HG03196 (cell line): ENCODE measurements at regions not wholly inside any gene's neighbourhood (a gene's known extent, or its start where the extent isn't known, plus 50 kb on each side); places are given as distances from the start of the nearest gene placed in this dataset.
"Not testable (repeated sequence)": the region's sequence is repeated elsewhere in the genome, so short reads cannot be mapped to it uniquely, and the experiment has no call there.

Experiments
- ATAC-seq: cut with Tn5 transposase; IDR thresholded peaks from one replicate; pipeline ENCODE4 v1.9.1; 2021; ENCODE audit not compliant: unreplicated experiment

DNA sequence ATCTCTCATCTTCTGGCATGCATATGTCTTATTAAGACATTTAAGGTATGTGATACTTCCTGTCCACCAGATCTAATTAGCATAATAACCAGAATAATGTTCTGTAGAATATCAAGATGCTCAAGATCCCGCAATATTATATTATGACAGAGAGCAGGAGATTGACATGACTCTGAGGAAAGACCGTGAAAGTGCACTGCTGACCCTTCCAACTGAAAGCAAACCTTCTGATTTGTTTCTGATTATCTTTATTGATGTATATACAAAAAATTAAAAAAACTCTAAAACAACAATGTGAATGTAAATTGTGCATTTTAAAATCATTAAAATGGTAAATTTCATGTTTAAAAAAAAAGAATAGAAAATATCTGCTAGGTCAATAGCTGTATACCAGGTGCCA, 184.4 kb upstream of the TMEM45B start:
- ATAC-seq, result no peak

DNA sequence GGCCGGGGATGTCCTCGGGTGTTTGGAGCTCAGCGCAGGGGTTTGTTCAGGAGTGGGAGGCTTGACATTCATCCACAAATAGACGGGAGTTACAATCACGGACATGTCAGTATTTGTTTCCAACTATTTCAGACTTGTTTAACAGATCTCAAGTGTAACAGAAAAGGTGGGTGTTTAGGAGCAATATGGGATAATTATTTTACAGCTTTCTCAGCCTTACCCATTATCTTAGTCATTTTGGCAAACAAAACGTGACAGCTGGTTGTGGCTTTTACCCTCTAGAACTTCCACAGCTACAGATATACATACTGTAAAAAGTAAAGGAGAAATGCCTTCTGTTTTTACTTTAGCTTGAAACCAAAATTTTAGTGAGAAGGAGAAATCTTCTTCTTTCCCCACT, 178.7 kb upstream of the TMEM45B start:
- no peak for ATAC-seq

- no peak for ATAC-seq
These were observed 178.2 kb upstream of the TMEM45B start for GRCh38 chr11:129637473-129637872.

DNA sequence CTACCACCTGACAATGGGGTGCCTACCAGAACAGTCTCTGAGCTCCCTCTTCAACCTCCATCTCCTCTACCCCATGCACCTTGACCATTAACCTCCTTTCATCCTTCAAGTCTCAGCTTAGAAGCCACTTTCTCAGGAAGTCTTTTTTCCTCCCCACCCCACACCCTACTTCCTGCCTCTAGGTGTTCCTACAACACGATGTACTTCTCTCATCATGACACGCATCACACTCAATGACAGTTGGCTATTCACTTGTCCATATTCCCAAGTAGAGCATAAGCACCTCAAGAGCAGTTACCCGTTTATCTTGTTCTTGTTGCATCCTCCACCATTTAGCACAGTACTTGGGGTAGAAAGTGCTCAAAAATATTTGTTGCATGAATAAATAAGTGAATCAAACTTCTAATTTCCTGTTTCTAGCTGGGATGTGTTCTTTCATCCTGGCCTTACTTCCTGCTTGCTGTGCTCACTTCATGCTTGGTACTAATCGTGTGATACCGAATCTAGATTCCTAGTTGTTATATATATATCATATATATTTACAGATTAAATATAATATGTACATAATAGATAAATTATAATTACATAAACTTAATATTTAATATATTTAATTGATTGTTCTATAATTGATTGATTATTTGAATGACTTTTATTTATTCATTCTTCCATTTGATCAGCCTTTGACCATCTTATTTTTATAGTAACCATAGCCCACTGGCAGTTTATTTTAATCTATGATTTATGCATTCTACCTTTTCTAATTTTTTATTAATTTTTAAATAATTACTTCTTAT, 177.5 kb upstream of the TMEM45B start:
- ATAC-seq, result no peak

DNA sequence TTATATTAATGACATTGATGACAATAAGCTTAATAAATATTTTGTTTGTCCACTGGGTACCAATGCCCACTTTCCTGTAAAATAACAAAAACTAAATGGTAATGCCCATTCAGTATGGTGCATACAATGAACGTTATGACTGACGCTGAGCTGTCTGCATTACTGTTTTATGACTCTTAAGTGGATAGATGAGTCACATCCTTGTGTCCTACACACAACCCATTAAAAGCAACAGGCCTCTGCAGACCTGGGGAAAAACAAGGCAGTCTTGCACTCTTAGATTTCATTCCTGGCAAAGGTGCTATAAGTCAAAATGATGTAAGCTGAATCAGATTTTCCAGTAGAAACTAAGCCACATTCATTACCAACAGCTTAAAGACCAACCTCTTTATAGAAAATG, 176.3 kb upstream of the TMEM45B start:
- ATAC-seq, result no peak

GRCh38 chr11:129640671-129641070, 175.0 kb upstream of the TMEM45B start:
- ATAC-seq, result no peak

GRCh38 chr11:129643031-129643721, 172.5 kb upstream of the TMEM45B start:
- no peak for ATAC-seq

GRCh38 chr11:129644326-129644725, 171.3 kb upstream of the TMEM45B start:
- ATAC-seq, result no peak

DNA sequence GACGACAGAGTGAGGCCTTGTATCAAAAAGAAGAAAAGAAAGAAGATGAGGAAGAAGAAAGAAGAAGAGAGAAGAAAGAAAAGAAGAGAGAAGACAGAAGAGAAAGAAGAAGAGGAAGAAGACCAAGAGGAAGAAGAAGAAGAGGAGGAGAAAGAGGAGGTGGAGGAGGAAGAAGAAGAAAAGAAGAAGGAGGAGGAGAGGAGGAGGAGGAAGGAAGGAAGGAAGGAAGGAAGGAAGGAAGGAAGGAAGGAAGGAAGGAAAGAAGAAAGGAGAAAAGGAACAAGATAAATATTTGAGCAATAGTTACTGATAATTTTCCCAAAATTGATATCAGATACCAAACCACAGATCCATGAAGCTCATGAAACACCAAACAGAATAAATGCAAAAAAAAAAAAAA, 169.7 kb upstream of the TMEM45B start:
- no peak for ATAC-seq

DNA sequence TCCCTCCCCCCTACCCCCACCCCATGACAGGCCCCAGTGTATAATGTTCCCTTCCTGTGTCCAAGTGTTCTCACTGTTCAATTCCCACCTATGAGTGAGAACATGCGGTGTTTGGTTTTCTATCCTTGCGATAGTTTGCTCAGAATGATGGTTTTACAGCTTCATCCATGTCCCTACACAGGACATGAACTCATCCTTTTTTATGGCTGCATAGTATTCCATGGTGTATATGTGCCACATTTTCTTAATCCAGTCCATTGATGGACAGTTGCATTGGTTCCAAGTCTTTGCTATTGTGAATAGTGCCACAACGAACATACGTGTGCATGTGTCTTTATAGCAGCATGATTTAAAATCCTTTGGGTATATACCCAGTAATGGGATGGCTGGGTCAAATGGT, 165.6 kb upstream of the TMEM45B start:
- not testable (repeated sequence) for ATAC-seq

- ATAC-seq, result no peak
These were observed 162.8 kb upstream of the TMEM45B start for GRCh38 chr11:129652835-129653234.

- no peak for ATAC-seq
These were observed 160.3 kb upstream of the TMEM45B start for GRCh38 chr11:129655247-129655832.

- ATAC-seq, result no peak
These were observed 157.7 kb upstream of the TMEM45B start for GRCh38 chr11:129657866-129658525.

GRCh38 chr11:129658526-129658867, 157.2 kb upstream of the TMEM45B start:
- no peak for ATAC-seq

DNA sequence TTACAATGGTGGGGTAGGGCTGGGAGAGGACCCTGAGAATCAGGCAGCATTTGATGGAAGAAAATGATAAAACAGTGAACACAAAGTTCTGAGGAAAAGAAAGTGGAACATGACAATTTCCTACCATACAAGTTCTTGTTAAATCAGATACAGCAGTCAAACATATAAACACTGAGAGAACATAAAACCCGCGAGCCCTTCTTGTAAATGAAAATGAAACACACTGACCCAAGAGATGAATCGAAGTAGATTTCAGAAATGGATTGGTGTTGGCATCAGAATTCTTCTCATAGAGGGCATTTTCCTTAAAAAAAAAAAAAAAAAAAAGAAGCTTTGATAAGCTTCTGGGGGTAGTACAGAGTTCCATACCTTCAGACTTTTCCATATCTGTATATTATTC, 134.7 kb upstream of the TMEM45B start:
- no peak for ATAC-seq

DNA sequence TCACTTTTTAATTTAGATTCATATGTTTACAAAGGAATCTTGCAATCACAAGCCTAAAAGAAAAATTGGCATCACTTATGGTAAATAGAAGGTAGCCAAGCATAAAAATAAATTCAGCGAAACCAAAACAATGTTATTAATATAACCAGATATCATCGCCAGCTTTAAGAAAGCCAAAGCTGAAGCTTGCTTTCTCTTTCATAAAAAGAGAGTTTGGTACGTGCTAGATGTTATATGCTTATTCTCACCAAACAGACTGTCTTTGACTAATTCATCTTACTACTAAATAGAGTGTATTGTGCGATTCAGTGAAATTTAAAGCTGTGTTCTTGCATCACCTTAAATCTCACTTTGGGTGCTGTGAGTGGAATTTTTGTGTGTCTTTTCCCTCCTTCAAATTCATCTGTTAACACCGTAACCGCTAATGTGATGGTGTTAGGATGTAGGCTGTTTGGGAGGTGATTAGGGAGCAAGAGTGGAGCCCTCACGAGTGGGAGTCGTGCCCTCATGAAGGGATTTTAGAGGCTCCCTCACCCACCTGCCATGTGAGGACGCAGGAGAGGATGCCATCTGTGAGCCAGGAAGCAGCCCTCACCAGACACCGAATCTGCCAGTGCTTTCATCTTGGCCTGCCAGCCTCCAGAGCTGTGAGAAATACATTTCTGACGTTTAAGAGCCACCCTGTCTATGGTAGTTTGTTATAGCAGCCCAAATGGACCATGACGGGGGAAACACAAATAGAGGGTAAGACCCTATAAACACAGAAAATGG, 134.1 kb upstream of the TMEM45B start:
- ATAC-seq, result no peak

GRCh38 chr11:129686269-129686668, 129.4 kb upstream of the TMEM45B start:
- no peak for ATAC-seq

DNA sequence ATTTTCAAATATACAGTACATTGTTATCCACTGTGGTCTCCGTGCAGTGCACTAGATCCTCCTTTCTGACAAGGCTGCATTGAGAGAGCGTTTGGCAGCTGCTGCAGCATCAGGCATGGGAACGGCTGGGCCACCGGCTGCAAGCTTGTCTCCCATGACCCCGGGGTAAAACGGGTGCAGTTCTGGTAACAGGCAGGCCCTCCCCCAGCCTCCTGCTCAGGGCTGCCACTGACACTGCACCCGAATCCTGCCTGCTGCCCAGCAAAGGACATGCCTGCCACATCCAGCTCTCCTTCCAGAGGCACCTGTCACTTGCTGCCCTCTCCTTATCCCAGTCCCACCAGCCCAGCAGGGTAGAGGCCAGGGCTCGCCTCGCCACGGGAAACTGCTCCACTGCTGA, 124.5 kb upstream of the TMEM45B start:
- ATAC-seq, result no peak

DNA sequence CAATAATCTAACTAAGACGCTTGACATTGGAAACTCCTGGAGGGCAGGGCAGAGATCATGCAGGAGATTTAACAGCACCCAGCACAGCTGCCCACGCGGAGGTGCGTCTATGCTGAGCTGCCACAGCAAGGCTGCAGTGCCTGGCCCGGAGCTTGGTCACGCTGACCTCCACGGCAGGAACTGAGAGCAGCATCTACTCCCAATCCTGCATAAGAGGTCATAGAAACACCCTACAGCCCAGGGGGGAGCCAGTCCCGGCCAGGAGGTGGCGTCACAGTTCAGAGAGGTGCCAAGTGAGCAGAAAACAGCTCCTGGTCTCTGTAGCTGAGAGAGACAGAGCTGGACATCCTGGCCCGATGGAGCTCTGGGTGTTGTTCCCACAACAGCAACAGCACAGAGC, 121.1 kb upstream of the TMEM45B start:
- ATAC-seq, result no peak

- no peak for ATAC-seq
These were observed 120.7 kb upstream of the TMEM45B start for GRCh38 chr11:129694966-129695365.
